H1 (cell line): ENCODE measurements at regions not wholly inside any gene's neighbourhood (a gene's known extent, or its start where the extent isn't known, plus 50 kb on each side); places are given as distances from the start of the nearest gene placed in this dataset.

ENCODE experiments used
- CBX8 ChIP-seq: fragments of 300-800, 300-1000 bp; sonication (generic); IDR thresholded peaks from 2 replicates; pipeline ENCODE4 v1.7.1; 2016; ENCODE audit warnings: low read depth, low read length, borderline replicate concordance
- EGR1 ChIP-seq: IDR thresholded peaks from 2 replicates; pipeline ENCODE4 v1.6.1; 2011; ENCODE audit warnings: low read depth, low read length, borderline replicate concordance
- EP300 ChIP-seq, 2 experiments: IDR thresholded peaks; 1 replicate in 1 of 2; 2 replicates in 1 of 2; pipeline ENCODE4 v1.6.1; 2011 to 2012; ENCODE audit warnings: low read depth in 2 of 2, low read length in 2 of 2, mild to moderate bottlenecking in 2 of 2, borderline replicate concordance in 1 of 2, inconsistent platforms in 1 of 2, moderate library complexity in 1 of 2
- GTF2F1 ChIP-seq: IDR thresholded peaks from 2 replicates; pipeline ENCODE4 v1.6.1; 2012; ENCODE audit warnings: low read depth, low read length, improper control_type of control experiment, borderline replicate concordance
- POLR2A ChIP-seq, 2 experiments: IDR thresholded peaks; 1 replicate in 1 of 2; 2 replicates in 1 of 2; pipeline ENCODE4 v1.6.1; 2011; ENCODE audit warnings: low read depth in 2 of 2, low read length in 2 of 2, mild to moderate bottlenecking in 2 of 2; ENCODE audit errors: control extremely low read depth in 1 of 2
- TAF7 ChIP-seq: optimal IDR thresholded peaks from 2 replicates; pipeline ENCODE3; 2011; ENCODE audit warnings: low read depth, mild to moderate bottlenecking, inconsistent platforms, low read length, moderate library complexity, borderline replicate concordance
- TCF12 ChIP-seq: IDR thresholded peaks from 2 replicates; pipeline ENCODE4 v1.6.1; 2011; ENCODE audit warnings: low read depth, mild to moderate bottlenecking, low read length
- TF ChIP-seq, protein P1 (sequence below): fragments of 300-600 bp; sonication (generic); IDR thresholded peaks from 2 replicates; pipeline ENCODE4 v1.7.1; 2012; ENCODE audit warnings: low read length, moderate library complexity, mild to moderate bottlenecking, inconsistent platforms; ENCODE audit not compliant: insufficient replicate concordance

GRCh38 chr1:58412071-58412580, 134.4 kb downstream of the OMA1 start (continued):
- TF ChIP-seq, protein P1, sequence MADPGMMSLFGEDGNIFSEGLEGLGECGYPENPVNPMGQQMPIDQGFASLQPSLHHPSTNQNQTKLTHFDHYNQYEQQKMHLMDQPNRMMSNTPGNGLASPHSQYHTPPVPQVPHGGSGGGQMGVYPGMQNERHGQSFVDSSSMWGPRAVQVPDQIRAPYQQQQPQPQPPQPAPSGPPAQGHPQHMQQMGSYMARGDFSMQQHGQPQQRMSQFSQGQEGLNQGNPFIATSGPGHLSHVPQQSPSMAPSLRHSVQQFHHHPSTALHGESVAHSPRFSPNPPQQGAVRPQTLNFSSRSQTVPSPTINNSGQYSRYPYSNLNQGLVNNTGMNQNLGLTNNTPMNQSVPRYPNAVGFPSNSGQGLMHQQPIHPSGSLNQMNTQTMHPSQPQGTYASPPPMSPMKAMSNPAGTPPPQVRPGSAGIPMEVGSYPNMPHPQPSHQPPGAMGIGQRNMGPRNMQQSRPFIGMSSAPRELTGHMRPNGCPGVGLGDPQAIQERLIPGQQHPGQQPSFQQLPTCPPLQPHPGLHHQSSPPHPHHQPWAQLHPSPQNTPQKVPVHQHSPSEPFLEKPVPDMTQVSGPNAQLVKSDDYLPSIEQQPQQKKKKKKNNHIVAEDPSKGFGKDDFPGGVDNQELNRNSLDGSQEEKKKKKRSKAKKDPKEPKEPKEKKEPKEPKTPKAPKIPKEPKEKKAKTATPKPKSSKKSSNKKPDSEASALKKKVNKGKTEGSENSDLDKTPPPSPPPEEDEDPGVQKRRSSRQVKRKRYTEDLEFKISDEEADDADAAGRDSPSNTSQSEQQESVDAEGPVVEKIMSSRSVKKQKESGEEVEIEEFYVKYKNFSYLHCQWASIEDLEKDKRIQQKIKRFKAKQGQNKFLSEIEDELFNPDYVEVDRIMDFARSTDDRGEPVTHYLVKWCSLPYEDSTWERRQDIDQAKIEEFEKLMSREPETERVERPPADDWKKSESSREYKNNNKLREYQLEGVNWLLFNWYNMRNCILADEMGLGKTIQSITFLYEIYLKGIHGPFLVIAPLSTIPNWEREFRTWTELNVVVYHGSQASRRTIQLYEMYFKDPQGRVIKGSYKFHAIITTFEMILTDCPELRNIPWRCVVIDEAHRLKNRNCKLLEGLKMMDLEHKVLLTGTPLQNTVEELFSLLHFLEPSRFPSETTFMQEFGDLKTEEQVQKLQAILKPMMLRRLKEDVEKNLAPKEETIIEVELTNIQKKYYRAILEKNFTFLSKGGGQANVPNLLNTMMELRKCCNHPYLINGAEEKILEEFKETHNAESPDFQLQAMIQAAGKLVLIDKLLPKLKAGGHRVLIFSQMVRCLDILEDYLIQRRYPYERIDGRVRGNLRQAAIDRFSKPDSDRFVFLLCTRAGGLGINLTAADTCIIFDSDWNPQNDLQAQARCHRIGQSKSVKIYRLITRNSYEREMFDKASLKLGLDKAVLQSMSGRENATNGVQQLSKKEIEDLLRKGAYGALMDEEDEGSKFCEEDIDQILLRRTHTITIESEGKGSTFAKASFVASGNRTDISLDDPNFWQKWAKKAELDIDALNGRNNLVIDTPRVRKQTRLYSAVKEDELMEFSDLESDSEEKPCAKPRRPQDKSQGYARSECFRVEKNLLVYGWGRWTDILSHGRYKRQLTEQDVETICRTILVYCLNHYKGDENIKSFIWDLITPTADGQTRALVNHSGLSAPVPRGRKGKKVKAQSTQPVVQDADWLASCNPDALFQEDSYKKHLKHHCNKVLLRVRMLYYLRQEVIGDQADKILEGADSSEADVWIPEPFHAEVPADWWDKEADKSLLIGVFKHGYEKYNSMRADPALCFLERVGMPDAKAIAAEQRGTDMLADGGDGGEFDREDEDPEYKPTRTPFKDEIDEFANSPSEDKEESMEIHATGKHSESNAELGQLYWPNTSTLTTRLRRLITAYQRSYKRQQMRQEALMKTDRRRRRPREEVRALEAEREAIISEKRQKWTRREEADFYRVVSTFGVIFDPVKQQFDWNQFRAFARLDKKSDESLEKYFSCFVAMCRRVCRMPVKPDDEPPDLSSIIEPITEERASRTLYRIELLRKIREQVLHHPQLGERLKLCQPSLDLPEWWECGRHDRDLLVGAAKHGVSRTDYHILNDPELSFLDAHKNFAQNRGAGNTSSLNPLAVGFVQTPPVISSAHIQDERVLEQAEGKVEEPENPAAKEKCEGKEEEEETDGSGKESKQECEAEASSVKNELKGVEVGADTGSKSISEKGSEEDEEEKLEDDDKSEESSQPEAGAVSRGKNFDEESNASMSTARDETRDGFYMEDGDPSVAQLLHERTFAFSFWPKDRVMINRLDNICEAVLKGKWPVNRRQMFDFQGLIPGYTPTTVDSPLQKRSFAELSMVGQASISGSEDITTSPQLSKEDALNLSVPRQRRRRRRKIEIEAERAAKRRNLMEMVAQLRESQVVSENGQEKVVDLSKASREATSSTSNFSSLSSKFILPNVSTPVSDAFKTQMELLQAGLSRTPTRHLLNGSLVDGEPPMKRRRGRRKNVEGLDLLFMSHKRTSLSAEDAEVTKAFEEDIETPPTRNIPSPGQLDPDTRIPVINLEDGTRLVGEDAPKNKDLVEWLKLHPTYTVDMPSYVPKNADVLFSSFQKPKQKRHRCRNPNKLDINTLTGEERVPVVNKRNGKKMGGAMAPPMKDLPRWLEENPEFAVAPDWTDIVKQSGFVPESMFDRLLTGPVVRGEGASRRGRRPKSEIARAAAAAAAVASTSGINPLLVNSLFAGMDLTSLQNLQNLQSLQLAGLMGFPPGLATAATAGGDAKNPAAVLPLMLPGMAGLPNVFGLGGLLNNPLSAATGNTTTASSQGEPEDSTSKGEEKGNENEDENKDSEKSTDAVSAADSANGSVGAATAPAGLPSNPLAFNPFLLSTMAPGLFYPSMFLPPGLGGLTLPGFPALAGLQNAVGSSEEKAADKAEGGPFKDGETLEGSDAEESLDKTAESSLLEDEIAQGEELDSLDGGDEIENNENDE = no peak
- TF ChIP-seq TCF12 (no peak), TAF7 (no peak), EP300 (IDR thresholded peaks at IDR 0.05; ENCODE audit: borderline replicate concordance in 1 of 2, low read depth in 2 of 2, low read length in 2 of 2) (no peak), GTF2F1 (no peak), POLR2A (IDR thresholded peaks at IDR 0.05; ENCODE audit: control extremely low read depth in 1 of 2, low read depth in 2 of 2, low read length in 2 of 2) (no peak), CBX8 (no peak), EGR1 (no peak)
